SIG-M5 (cell line): ENCODE measurements at regions not wholly inside any gene's neighbourhood (a gene's known extent, or its start where the extent isn't known, plus 50 kb on each side); places are given as distances from the start of the nearest gene placed in this dataset.

ENCODE experiments used
- DNase-seq: peaks from one replicate; lab custom pipeline; 2025; lab: John Stamatoyannopoulos, UW

DNA sequence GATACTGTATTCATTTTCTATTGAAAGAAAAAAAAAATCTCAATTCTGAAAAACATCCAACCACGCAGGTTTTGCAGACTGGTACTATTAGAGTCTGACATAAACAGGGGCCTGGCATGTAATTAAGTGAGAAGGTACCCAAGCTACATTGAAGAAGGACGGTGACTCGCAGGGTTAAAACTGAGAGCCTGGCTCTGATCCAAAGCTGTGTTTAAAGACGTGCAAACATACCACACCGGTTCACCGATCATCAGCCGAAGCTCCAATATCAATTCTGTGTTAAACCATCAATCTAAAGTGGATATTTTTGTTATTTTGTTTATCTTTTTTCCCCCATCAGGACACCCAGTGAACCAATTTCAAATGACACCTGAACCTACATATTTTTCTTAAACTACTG lies 108.1 kb upstream of the DIO3 start:
- no peak for DNase-seq

DNA sequence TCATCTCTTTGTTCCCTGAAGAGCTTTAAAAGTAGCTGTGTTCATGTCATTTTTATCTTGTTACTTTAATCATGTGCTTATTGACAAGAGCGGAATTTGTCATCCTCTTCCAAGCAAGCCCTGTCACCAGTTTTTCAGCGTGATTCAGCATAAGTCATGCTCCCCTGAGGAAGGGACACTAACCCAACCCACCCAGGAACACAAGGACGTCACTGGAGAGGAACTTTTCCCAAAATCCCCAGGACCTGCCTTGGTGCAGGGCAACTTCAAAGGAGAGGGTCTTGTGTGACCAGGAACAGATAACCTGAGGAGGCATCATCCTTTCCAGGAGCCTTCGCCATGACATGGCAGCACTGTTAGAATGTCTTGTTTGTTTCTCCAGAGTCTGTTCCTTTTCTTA lies 107.1 kb upstream of the DIO3 start:
- DNase-seq = no peak

DNA sequence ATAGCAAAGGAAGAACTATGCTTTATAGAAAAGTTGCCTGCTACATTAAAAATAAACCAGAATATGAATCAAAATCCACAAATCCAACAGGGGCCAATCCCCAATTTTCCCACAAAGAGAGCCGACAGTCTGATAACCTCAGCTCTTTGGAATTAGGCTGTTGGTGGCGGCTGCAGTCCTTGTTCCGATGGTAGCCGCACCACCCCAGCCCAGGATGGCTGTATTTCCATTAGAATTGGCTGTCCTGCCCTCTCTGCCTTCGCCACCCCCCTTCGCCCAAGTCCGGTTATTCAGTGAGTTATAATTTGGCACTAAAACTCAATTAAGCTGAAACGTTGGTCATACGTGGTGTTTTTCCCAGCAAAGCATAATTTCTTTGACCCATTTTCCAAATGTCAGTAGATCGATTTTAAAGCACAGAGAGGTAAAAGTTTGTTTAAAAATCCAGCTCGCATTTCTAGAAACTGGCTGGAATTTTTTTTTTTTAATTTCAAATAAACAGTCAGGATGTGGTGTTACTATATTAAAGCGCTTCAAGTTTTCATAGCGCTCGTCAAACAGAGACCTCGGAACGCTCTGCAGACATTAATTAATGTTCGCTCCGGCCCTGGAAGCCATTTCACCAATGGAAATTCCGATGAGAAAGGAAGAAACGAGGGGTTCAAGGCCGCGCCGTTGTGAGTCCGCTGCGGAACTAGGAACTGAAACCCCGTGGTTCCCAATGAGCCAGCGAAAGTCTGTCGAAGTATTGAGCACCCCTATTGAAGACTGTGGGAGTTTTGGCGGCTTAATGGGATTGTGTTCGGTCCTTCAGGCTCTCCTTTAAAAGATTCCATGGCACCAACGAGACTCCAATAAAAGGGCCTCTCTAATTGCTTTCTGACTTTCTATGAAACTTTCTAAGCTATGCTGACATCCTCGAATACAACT lies 104.8 kb upstream of the DIO3 start:
- no peak for DNase-seq

DNA sequence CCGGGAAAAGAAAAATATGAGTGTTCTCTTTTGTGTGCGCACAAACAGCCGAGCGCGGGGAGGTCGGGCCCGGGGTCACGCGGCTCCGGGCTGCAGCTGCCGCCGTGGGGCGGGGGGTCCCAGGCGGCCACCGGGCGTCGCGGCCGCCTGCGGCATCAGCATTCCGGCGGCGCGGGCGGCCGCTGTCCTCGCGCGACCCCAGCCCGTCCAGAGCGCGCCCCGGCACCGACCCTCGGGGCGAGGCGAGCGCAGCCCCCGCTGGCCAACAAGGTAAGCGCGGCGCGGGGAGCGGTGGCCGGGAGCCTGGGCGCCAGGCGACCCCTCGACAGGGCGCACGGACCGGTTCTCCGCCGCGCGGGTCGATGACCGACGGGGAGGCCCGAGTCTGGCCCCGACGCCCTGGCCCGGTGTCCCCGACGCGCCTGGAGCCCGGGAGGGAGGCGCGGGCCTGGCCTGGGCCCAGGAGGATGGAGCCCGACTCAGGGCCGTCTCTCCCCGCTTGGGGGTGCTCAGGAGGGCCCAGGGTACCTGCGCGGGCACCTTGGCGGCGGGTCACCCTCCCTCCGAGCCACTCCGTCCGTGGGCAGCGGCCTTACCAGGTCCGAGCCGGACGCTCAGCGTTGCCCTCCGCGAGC lies 103.9 kb upstream of the DIO3 start:
- DNase-seq = no peak

- DNase-seq = no peak
Observed at GRCh38 chr14:101457936-101458740, 103.2 kb upstream of the DIO3 start.

- no peak for DNase-seq
Observed at GRCh38 chr14:101458741-101459550, 102.3 kb upstream of the DIO3 start.

DNA sequence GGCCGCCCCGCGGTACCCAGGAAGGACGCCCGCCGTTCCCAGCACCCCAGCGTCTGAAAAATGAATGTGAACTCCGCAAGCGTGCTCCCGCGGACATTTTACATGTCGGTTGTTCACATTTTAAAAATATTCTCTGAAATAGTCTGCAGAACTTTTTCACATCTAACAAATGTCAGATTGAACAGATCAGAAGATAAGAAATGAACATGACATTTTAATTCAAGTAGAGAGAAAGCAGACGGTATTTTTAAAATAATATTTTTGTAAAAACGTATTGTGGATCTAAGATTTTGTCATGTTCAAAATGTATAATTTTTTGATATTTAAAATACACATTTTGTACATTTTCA lies 101.8 kb upstream of the DIO3 start:
- DNase-seq = no peak

DNA sequence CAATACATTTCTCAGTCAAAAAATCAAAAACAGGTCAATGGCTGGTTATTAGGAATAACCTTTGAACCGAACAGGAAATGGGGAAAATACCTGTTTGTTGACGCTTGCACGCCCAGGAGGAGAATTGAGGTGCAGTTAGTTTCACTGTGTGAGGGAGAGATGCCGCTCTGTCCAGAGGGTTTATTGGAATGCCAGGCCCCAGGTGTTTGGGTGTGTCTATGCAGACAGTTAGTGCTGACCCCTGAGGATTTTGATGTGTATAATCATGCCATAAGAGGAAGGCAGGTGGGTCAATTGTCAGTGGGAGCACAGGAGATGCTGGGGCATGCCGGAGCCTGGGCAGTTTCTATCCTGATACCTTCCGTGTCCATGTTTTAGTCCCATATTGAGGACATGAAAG lies 100.8 kb upstream of the DIO3 start:
- no peak for DNase-seq

DNA sequence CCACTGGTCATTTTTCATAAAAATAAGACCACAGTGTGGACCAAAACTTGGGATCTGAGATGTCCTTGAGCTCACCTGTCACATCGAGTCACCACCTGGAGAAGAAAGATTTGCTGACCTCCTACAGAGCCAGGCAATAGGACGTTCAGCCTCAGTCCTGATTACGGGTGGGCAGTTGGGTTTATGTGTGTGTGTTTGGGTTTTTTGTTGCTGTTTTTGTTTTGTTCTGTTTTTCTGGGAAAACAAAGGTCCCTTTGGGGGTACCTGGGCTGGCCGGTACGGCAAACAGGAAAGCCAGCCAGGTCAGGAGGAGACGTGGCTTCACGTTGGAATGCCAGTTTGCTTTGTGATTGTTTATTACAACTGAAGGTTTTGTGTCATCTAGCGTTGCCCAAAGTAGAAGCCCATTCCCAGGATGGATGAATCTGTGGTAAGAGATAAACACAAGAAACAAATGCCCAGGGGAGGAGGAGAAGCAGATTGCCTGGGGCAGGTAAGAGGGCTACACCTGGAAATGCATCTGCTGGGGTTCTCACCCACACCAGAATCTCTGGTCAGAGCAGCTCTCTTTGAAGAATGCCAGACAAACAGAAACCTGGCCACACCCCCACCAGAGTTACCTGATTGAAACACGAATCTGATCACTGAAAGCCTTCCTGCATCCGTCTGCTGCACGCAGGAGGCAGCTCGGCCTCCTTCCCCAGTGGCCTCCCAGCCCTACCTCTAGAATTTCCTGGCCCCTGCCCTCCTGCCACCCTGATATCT lies 100.1 kb upstream of the DIO3 start:
- DNase-seq = no peak

- DNase-seq = no peak
Observed at GRCh38 chr14:101461891-101462290, 99.4 kb upstream of the DIO3 start.

- no peak for DNase-seq
Observed at GRCh38 chr14:101462726-101463565, 98.3 kb upstream of the DIO3 start.

- DNase-seq = no peak
Observed at GRCh38 chr14:101463566-101464171, 97.6 kb upstream of the DIO3 start.

GRCh38 chr14:101464310-101464983 lies 96.8 kb upstream of the DIO3 start:
- no peak for DNase-seq

GRCh38 chr14:101464984-101465794 lies 96.1 kb upstream of the DIO3 start:
- no peak for DNase-seq

GRCh38 chr14:101465795-101466448 lies 95.4 kb upstream of the DIO3 start:
- no peak for DNase-seq

GRCh38 chr14:101466456-101467180 lies 94.7 kb upstream of the DIO3 start:
- DNase-seq = no peak
